H1 (cell line): ENCODE measurements at regions not wholly inside any gene's neighbourhood (a gene's known extent, or its start where the extent isn't known, plus 50 kb on each side); places are given as distances from the start of the nearest gene placed in this dataset.

Experiments
- CTCF ChIA-PET: fragments of 300-600 bp; sonication (Branson Sonifier 250); formaldehyde crosslinking; loops from one replicate; lab custom pipeline; 2021; ENCODE audit not compliant: partially characterized antibody; lab: Charles Lee
- POLR2A ChIA-PET: fragments of 300-600 bp; sonication (Branson Sonifier 250); formaldehyde crosslinking; loops from one replicate; lab custom pipeline; 2021; ENCODE audit warnings: inconsistent platforms; ENCODE audit not compliant: partially characterized antibody; lab: Charles Lee
- DNase-seq, 2 experiments: peaks; one replicate each; pipeline versions ENCODE4 v3.0.0 to v3.0.0-alpha.2; 2010 to 2022; ENCODE audit warnings: low spot score in 2 of 2, low read depth in 1 of 2, mixed read lengths in 1 of 2
- FAIRE-seq: peaks from 2 replicates; lab custom pipeline; 2011; peaks lifted over from hg19 to GRCh38; lab: Jason Lieb, UNC
- H2AFZ ChIP-seq: 2 replicates; pipeline ENCODE4 v1.8.1; 2012; ENCODE audit warnings: low read length, inconsistent platforms
- H2AK5ac ChIP-seq: 2 replicates; pipeline ENCODE4 v1.6.1; 2013; ENCODE audit warnings: low read depth, low read length
- H2BK120ac ChIP-seq: replicated peaks from 2 replicates; pipeline ENCODE3; 2013; ENCODE audit warnings: low read depth, low read length, inconsistent platforms
- H2BK12ac ChIP-seq: 2 replicates; pipeline ENCODE4 v1.6.1; 2013; ENCODE audit warnings: low read depth, low read length
- H2BK15ac ChIP-seq: 2 replicates; pipeline ENCODE4 v1.6.1; 2013; ENCODE audit warnings: low read length
- H2BK20ac ChIP-seq: 2 replicates; pipeline ENCODE4 v1.6.1; 2013; ENCODE audit warnings: low read length
- H2BK5ac ChIP-seq: 2 replicates; pipeline ENCODE4 v1.6.1; 2013; ENCODE audit warnings: low read depth, low read length
- H3K14ac ChIP-seq: 2 replicates; pipeline ENCODE4 v1.6.1; 2013; ENCODE audit warnings: inconsistent platforms; ENCODE audit not compliant: insufficient read length
- H3K18ac ChIP-seq: 2 replicates; pipeline ENCODE4 v1.6.1; 2013; ENCODE audit warnings: low read length; ENCODE audit errors: extremely low read depth
- H3K23ac ChIP-seq: 2 replicates; pipeline ENCODE4 v1.6.1; 2013; ENCODE audit warnings: inconsistent platforms; ENCODE audit not compliant: insufficient read length
- H3K23me2 ChIP-seq: 2 replicates; pipeline ENCODE4 v1.6.1; 2013; ENCODE audit warnings: low read depth, low read length
- H3K27ac ChIP-seq: 2 replicates; pipeline ENCODE4 v1.6.1; 2011; ENCODE audit warnings: low read depth, low read length, inconsistent platforms
- H3K27me3 ChIP-seq, 4 experiments: replicated peaks in 1 of 4; 1 replicate in 1 of 4; 2 replicates in 3 of 4; pipeline versions ENCODE4 v1.6.1 to v1.8.1; 2011 to 2013; ENCODE audit warnings: low read length in 3 of 4, mild to moderate bottlenecking in 3 of 4, inconsistent platforms in 2 of 4, mixed read lengths in 2 of 4, moderate library complexity in 1 of 4; ENCODE audit not compliant: control insufficient read depth in 3 of 4, insufficient read depth in 3 of 4; ENCODE audit errors: extremely low read depth in 1 of 4
- H3K36me3 ChIP-seq, 4 experiments: 2 replicates each; pipeline versions ENCODE4 v1.6.1 to v1.8.1; 2011 to 2013; ENCODE audit warnings: mild to moderate bottlenecking in 4 of 4, low read length in 3 of 4, moderate library complexity in 2 of 4, control low read depth in 1 of 4, inconsistent platforms in 1 of 4; ENCODE audit not compliant: insufficient read depth in 4 of 4, control insufficient read depth in 2 of 4
- H3K4ac ChIP-seq: replicated peaks from 2 replicates; pipeline ENCODE3; 2013; ENCODE audit warnings: low read length, low read depth, mixed read lengths, inconsistent platforms; ENCODE audit not compliant: insufficient read length
- H3K4me1 ChIP-seq, 4 experiments: replicated peaks in 1 of 4; 1 replicate in 1 of 4; 2 replicates in 3 of 4; pipeline versions ENCODE4 v1.6.1 to v1.8.1; 2011 to 2013; ENCODE audit warnings: low read length in 3 of 4, inconsistent platforms in 2 of 4, mixed read lengths in 1 of 4; ENCODE audit not compliant: insufficient read depth in 4 of 4, control insufficient read depth in 3 of 4
- H3K4me2 ChIP-seq, 2 experiments: 2 replicates each; pipeline versions ENCODE4 v1.6.1 to v1.8.1; 2011 to 2013; ENCODE audit warnings: low read depth in 2 of 2, low read length in 2 of 2, control low read depth in 1 of 2, inconsistent platforms in 1 of 2, mild to moderate bottlenecking in 1 of 2; ENCODE audit not compliant: insufficient read depth in 1 of 2
- H3K4me3 ChIP-seq, 4 experiments: fragments of 200-600, 300-600 bp in 1 of 4; sonication (generic), shearing (Covaris generic), sonication (Bioruptor Twin) in 1 of 4; 2 replicates each; pipeline versions ENCODE4 v1.5.1 to v1.8.1; 2011 to 2016; ENCODE audit warnings: low read length in 4 of 4, low read depth in 3 of 4, control low read depth in 2 of 4, inconsistent platforms in 2 of 4, mild to moderate bottlenecking in 2 of 4, mixed read lengths in 1 of 4, moderate library complexity in 1 of 4; ENCODE audit not compliant: insufficient read depth in 2 of 4; ENCODE audit errors: extremely low read depth in 1 of 4
- H3K56ac ChIP-seq: replicated peaks from 2 replicates; pipeline ENCODE3; 2013; ENCODE audit warnings: low read depth, mild to moderate bottlenecking, mixed read lengths, low read length, inconsistent platforms; ENCODE audit not compliant: insufficient read length
- H3K79me1 ChIP-seq: 2 replicates; pipeline ENCODE4 v1.6.1; 2013; ENCODE audit warnings: low read depth, low read length, control low read depth
- H3K79me2 ChIP-seq, 2 experiments: 2 replicates each; pipeline versions ENCODE4 v1.6.1 to v1.8.1; 2012 to 2013; ENCODE audit warnings: low read length in 2 of 2, mild to moderate bottlenecking in 2 of 2, inconsistent platforms in 1 of 2; ENCODE audit not compliant: insufficient read depth in 2 of 2, control insufficient read depth in 1 of 2
- H3K9ac ChIP-seq, 4 experiments: replicated peaks in 1 of 4; 1 replicate in 1 of 4; 2 replicates in 3 of 4; pipeline versions ENCODE4 v1.6.1 to v1.8.1; 2011 to 2013; ENCODE audit warnings: low read depth in 3 of 4, low read length in 3 of 4, control low read depth in 2 of 4, mild to moderate bottlenecking in 2 of 4, moderate library complexity in 2 of 4, inconsistent platforms in 1 of 4; ENCODE audit errors: extremely low read depth in 1 of 4
- H3K9me3 ChIP-seq, 2 experiments: 2 replicates each; pipeline versions ENCODE4 v1.6.1 to v1.8.1; 2012 to 2013; ENCODE audit warnings: mild to moderate bottlenecking in 2 of 2, moderate library complexity in 2 of 2, control low read depth in 1 of 2, inconsistent platforms in 1 of 2, low read depth in 1 of 2, low read length in 1 of 2, mixed read lengths in 1 of 2; ENCODE audit not compliant: insufficient read depth in 2 of 2
- H4K20me1 ChIP-seq, 2 experiments: replicated peaks in 1 of 2; 2 replicates each; pipeline versions ENCODE3 to v1.8.1; 2011 to 2013; ENCODE audit warnings: inconsistent platforms in 2 of 2, low read length in 2 of 2, mild to moderate bottlenecking in 1 of 2; ENCODE audit not compliant: insufficient read depth in 2 of 2, control insufficient read depth in 1 of 2
- H4K5ac ChIP-seq: 2 replicates; pipeline ENCODE4 v1.6.1; 2013; ENCODE audit warnings: low read length, low read depth, mixed read lengths, inconsistent platforms; ENCODE audit not compliant: insufficient read length
- H4K8ac ChIP-seq: 2 replicates; pipeline ENCODE4 v1.8.0; 2013; ENCODE audit warnings: mild to moderate bottlenecking, moderate library complexity, low read length, inconsistent platforms; ENCODE audit not compliant: insufficient read depth; ENCODE audit errors: extremely low read depth
- H4K91ac ChIP-seq: replicated peaks from 2 replicates; pipeline ENCODE3; 2013; ENCODE audit warnings: low read length, mixed read lengths, inconsistent platforms; ENCODE audit not compliant: insufficient read length
- RNF2 ChIP-seq: fragments of 200-900, 300-1000 bp; sonication (generic); IDR thresholded peaks from 2 replicates; pipeline ENCODE4 v1.7.1; 2016; ENCODE audit warnings: borderline replicate concordance, low read depth, mild to moderate bottlenecking, antibody characterized with exemption, low read length; ENCODE audit not compliant: poor library complexity, severe bottlenecking; ENCODE audit errors: missing control alignments
- TEAD4 ChIP-seq: IDR thresholded peaks from 2 replicates; pipeline ENCODE4 v1.6.1; 2012; ENCODE audit warnings: low read depth, low read length, inconsistent platforms, mixed read lengths
- WGBS, 2 experiments: shearing (Covaris generic) in 1 of 2; methylation state at CpG; one replicate each; pipeline versions ENCODE4 v1.1.6 to v1.1.7; 2013 to 2015; ENCODE audit warnings: low lambda C conversion rate in 2 of 2, mixed read lengths in 2 of 2, inconsistent platforms in 1 of 2, low coverage in 1 of 2, missing lambda C conversion rate in 1 of 2; ENCODE audit not compliant: insufficient replicate concordance in 2 of 2, insufficient coverage in 1 of 2, insufficient read length in 1 of 2; ENCODE audit errors: extremely low coverage in 1 of 2, missing lambda C conversion rate in 1 of 2; 5-methylcytosine and 5-hydroxymethylcytosine counted together

DNA sequence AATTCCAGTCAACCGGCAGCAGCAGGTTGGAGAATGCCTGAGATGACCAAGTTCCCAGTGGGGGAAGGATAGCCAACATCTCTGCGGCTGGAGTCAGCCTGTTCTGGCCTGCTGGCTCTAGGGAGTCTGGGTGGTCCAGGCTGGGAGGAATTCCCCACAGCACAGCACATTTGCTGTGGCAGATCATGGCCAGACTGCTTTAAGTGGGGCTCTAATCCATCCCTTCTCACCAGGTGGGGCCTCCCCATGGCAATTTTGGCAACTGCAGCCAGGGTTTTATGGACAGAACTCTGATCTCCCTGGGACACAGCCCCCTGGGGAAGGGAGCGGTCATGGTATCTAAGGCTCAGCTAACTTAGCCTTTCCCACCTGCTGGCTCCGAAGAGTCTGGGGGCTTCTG, 226.1 kb downstream of the DTWD2 start:
- Histone ChIP-seq H4K8ac (no peak overlapping the region), H3K27me3 (no peaks in the 10 kb centered on the region), H2BK15ac (no peak overlapping the region), H3K56ac (no peak overlapping the region), H2BK12ac (no peak overlapping the region), H3K36me3 (no peaks in the 10 kb centered on the region), H2AFZ (no peak overlapping the region), H2BK120ac (no peak overlapping the region), H3K23ac (no peak overlapping the region), H3K4me2 (no peak overlapping the region), H3K4me3 (no peak overlapping the region), H3K79me1 (no peaks in the 10 kb centered on the region), H3K18ac (0 out of 2 replicates have a peak overlapping the region, but pooled peaks have one; percentile 6), H2AK5ac (no peak overlapping the region), H2BK5ac (no peak overlapping the region), H3K79me2 (no peaks in the 10 kb centered on the region), H3K9me3 (no peaks in the 10 kb centered on the region), H2BK20ac (no peak overlapping the region), H4K5ac (no peak overlapping the region), H3K23me2 (no peaks in the 10 kb centered on the region; the same call in 1 of the 2 replicates), H3K4me1 (no peaks in the 10 kb centered on the region), H3K4ac (no peak overlapping the region), H3K14ac (no peak overlapping the region), H4K91ac (no peak overlapping the region), H4K20me1 (no peaks in the 10 kb centered on the region), H3K27ac (no peak overlapping the region), H3K9ac (no peak overlapping the region)
- DNase-seq (no peak), FAIRE-seq (no peak)
- TF ChIP-seq RNF2 = no peak
- 0 out of 2 replicates have a peak, but pooled peaks have one; percentile 15 for TF ChIP-seq TEAD4
- ChIA-PET POLR2A (no interaction called here), CTCF (no interaction called here)
- 89% methylated on average over 4 of the region's 4 CpGs; no CpG with 5 or more reads in 1 of the 2 experiments for WGBS, 2 experiments
